ENCODE measurements at regions not wholly inside any gene's neighbourhood (a gene's known extent, or its start where the extent isn't known, plus 50 kb on each side); places are given as distances from the start of the nearest gene placed in this dataset.

- no peaks in the 10 kb centered on the region for H3K9me3 ChIP-seq (ENCODE audit: control insufficient read depth, low read depth, low read length)
- no peak overlapping the region for H3K4me2 ChIP-seq (ENCODE audit: insufficient read depth, insufficient read length, low read length)
- no peak for DNase-seq
- no peaks in the 10 kb centered on the region for H3K79me1 ChIP-seq (ENCODE audit: insufficient read depth, low read depth, low read length, poor library complexity, severe bottlenecking)
- no peak overlapping the region for H4K8ac ChIP-seq (replicated peaks; ENCODE audit: insufficient read length, low read depth, low read length)
- H3K23ac ChIP-seq (ENCODE audit: insufficient read length, low read depth, low read length): no peak overlapping the region
- H3K23me2 ChIP-seq (ENCODE audit: insufficient read length, low read depth, low read length, poor library complexity, severe bottlenecking): no peaks in the 10 kb centered on the region
- no CpG with 5 or more reads among the region's 6 CpGs for WGBS (ENCODE audit: extremely low coverage, insufficient read length, low lambda C conversion rate)
- H2BK20ac ChIP-seq (ENCODE audit: low read depth, low read length, poor library complexity, severe bottlenecking): no peak overlapping the region
- H3K4me1 ChIP-seq (ENCODE audit: insufficient read depth, low read length): no peaks in the 10 kb centered on the region; the same call in 1 of the 2 replicates
- no peak overlapping the region for H3T11ph ChIP-seq (ENCODE audit: low read length)
- TF ChIP-seq, protein P1, sequence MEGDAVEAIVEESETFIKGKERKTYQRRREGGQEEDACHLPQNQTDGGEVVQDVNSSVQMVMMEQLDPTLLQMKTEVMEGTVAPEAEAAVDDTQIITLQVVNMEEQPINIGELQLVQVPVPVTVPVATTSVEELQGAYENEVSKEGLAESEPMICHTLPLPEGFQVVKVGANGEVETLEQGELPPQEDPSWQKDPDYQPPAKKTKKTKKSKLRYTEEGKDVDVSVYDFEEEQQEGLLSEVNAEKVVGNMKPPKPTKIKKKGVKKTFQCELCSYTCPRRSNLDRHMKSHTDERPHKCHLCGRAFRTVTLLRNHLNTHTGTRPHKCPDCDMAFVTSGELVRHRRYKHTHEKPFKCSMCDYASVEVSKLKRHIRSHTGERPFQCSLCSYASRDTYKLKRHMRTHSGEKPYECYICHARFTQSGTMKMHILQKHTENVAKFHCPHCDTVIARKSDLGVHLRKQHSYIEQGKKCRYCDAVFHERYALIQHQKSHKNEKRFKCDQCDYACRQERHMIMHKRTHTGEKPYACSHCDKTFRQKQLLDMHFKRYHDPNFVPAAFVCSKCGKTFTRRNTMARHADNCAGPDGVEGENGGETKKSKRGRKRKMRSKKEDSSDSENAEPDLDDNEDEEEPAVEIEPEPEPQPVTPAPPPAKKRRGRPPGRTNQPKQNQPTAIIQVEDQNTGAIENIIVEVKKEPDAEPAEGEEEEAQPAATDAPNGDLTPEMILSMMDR (conservative IDR thresholded peaks at IDR 0.05): no peak
- Mint-ChIP-seq H3K4me3 (no peak overlapping the region), H3K27ac (no peak overlapping the region), H3K27me3 (ENCODE audit: low read depth) (no peaks in the 10 kb centered on the region; the same call in 1 of the 2 replicates), H3K36me3 (ENCODE audit: insufficient read depth in 1 of 3, low read depth in 3 of 3) (peaks cover 0 to 2% (median 0%) of the 10 kb centered on the region in 3 experiments; a peak in 1 of 7 replicates), H3K9me3 (no peaks in the 10 kb centered on the region), H3K4me1 (peaks cover 18 to 22% of the 10 kb centered on the region in 2 experiments)
- H3K9ac ChIP-seq (ENCODE audit: extremely low read depth, insufficient read length, low read length): no peak overlapping the region
- no peak overlapping the region for H2AK5ac ChIP-seq (ENCODE audit: insufficient read length, low read length)
- no peaks in the 10 kb centered on the region for H4K20me1 ChIP-seq (ENCODE audit: control insufficient read depth, insufficient read depth, insufficient read length)
- no peak overlapping the region for H3K4ac ChIP-seq (ENCODE audit: low read depth, low read length)
- H2AFZ ChIP-seq (ENCODE audit: low read length): no peak overlapping the region
- no peak overlapping the region for H3K27ac ChIP-seq (ENCODE audit: insufficient read length, low read depth, low read length)
- H3K14ac ChIP-seq (ENCODE audit: insufficient read depth, low read length): no peak overlapping the region
- no peaks in the 10 kb centered on the region for H3K79me2 ChIP-seq (ENCODE audit: insufficient read depth, low read length)
- H3K18ac ChIP-seq (ENCODE audit: insufficient read length, low read depth, low read length): no peak overlapping the region
- H4K91ac ChIP-seq (ENCODE audit: insufficient read length, low read depth, low read length): no peak overlapping the region
- H2BK5ac ChIP-seq (ENCODE audit: insufficient read length, low read length): no peak overlapping the region
- no peak overlapping the region for H4K5ac ChIP-seq (ENCODE audit: insufficient read length, low read depth, low read length)
- H2BK120ac ChIP-seq (ENCODE audit: low read depth, low read length, poor library complexity, severe bottlenecking): no peak overlapping the region
- no peaks in the 10 kb centered on the region for H3K27me3 ChIP-seq (ENCODE audit: insufficient read depth, low read length)
- no peak overlapping the region for H3K56ac ChIP-seq (ENCODE audit: insufficient read length, low read depth, low read length)
- H2BK12ac ChIP-seq (ENCODE audit: insufficient read length, low read depth, low read length): no peak overlapping the region
- H2BK15ac ChIP-seq (ENCODE audit: low read depth, low read length): no peak overlapping the region
Measured at GRCh38 chr9:81393985-81394811, 295.1 kb downstream of the TLE1 start.

All from H9 (cell line).